ENCODE measurements at regions not wholly inside any gene's neighbourhood (a gene's known extent, or its start where the extent isn't known, plus 50 kb on each side); places are given as distances from the start of the nearest gene placed in this dataset.

DNA sequence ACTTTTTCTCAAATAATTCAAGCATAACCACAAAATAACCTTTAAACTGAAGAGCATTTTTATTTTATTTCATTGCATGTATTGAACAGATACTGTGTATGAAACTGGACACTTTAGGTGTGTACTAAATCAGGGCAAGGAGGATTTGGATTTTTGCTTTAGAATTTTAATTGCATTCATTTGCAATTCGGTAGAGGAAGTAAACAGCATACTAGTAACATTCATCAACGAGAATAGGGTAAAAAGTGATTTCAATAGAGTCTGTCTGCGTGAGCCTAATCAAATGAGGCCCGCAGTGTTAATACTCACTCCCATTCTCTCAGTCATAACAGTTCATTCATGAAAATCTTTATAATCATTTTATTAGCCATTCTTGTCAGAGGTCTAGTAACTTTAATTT, 200.2 kb downstream of the SPRY2 start:
- H3K27me3 ChIP-seq (replicated peaks; ENCODE audit: insufficient read depth, low read depth, low read length, poor library complexity), result no peaks in the 10 kb centered on the region
- H3K9me3 ChIP-seq (ENCODE audit: low read depth, low read length, poor library complexity, severe bottlenecking), result no peaks in the 10 kb centered on the region
- H3K36me3 ChIP-seq (ENCODE audit: insufficient read depth, low read length, poor library complexity, severe bottlenecking), result no peaks in the 10 kb centered on the region
- H3K4me1 ChIP-seq (ENCODE audit: insufficient read depth, low read length, poor library complexity, severe bottlenecking), result peaks cover 21% of the 10 kb centered on the region
- BruUV-seq (replicated peaks), result no TSS peak
- no peak for TF ChIP-seq EZH2 (IDR thresholded peaks at IDR 0.05; ENCODE audit: borderline replicate concordance, low read depth, low read length, poor library complexity, severe bottlenecking)
- TF ChIP-seq, protein P1, sequence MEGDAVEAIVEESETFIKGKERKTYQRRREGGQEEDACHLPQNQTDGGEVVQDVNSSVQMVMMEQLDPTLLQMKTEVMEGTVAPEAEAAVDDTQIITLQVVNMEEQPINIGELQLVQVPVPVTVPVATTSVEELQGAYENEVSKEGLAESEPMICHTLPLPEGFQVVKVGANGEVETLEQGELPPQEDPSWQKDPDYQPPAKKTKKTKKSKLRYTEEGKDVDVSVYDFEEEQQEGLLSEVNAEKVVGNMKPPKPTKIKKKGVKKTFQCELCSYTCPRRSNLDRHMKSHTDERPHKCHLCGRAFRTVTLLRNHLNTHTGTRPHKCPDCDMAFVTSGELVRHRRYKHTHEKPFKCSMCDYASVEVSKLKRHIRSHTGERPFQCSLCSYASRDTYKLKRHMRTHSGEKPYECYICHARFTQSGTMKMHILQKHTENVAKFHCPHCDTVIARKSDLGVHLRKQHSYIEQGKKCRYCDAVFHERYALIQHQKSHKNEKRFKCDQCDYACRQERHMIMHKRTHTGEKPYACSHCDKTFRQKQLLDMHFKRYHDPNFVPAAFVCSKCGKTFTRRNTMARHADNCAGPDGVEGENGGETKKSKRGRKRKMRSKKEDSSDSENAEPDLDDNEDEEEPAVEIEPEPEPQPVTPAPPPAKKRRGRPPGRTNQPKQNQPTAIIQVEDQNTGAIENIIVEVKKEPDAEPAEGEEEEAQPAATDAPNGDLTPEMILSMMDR (conservative IDR thresholded peaks at IDR 0.05; ENCODE audit: low read depth, low read length), result no peak
- intact Hi-C loops (cut with micrococcal nuclease; ENCODE audit: unreplicated experiment), result no loop called here
- no peak overlapping the region for H3K27ac ChIP-seq (ENCODE audit: low read depth, low read length, poor library complexity, severe bottlenecking)
- CTCF ChIA-PET, result no interaction called here
- no peak overlapping the region for H3K4me3 ChIP-seq (ENCODE audit: low read depth, low read length, poor library complexity, severe bottlenecking)
- DNase-seq (ENCODE audit: low spot score), result no peak
- POLR2A ChIA-PET (ENCODE audit: low non-redundant PET), result no interaction called here

DNA sequence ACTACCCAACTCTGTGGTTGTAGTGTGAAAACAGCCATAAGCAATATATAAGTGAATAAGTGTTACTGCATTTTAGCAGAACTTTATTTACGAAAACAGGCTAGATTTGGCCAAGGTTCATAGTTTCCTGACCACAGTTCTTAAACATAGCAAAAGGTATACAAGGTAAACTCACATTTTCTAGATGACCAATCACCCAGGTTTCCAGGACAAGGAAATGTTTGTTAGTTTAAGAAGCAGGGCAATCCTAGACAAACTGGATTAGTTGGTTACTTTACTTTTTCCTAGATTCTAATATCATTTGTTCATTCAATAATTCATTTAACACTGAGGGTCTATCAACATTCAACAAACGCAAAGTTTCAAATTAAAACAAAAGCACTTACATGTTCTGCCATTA, 201.7 kb downstream of the SPRY2 start:
- CTCF ChIA-PET, result no interaction called here
- intact Hi-C loops (cut with micrococcal nuclease; ENCODE audit: unreplicated experiment), result no loop called here
- no peak for TF ChIP-seq EZH2 (IDR thresholded peaks at IDR 0.05; ENCODE audit: borderline replicate concordance, low read depth, low read length, poor library complexity, severe bottlenecking)
- TF ChIP-seq, protein P1 (conservative IDR thresholded peaks at IDR 0.05; ENCODE audit: low read depth, low read length), result no peak

DNA sequence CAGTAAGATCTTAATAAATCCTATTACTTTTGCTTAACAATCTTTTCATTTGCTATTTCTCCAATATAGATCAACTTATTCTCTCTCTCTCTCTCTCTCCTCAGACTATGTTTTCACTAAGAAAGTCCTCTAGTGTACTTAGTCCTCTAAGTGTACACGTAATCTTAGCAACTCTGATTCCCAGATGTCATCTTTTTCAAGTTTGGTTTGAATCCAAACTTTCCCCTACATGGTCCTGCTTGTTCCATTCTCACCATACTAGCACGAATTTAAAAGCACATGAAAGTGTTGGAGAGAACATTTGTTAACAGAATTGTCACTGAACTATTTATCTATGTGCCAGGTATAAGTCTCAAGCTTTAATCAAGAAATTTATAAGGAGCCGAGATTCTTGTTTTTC, 202.9 kb downstream of the SPRY2 start:
- no TSS peak for BruUV-seq (replicated peaks)
- no peak overlapping the region for H3K4me3 ChIP-seq (ENCODE audit: low read depth, low read length, poor library complexity, severe bottlenecking)
- ChIA-PET POLR2A (ENCODE audit: low non-redundant PET) (no interaction called here), CTCF (no interaction called here)
- H3K4me1 ChIP-seq (ENCODE audit: insufficient read depth, low read length, poor library complexity, severe bottlenecking), result peaks cover 35% of the 10 kb centered on the region
- DNase-seq (ENCODE audit: low spot score), result no peak
- H3K36me3 ChIP-seq (ENCODE audit: insufficient read depth, low read length, poor library complexity, severe bottlenecking), result no peaks in the 10 kb centered on the region
- H3K9me3 ChIP-seq (ENCODE audit: low read depth, low read length, poor library complexity, severe bottlenecking), result no peaks in the 10 kb centered on the region
- TF ChIP-seq, protein P1 (conservative IDR thresholded peaks at IDR 0.05; ENCODE audit: low read depth, low read length), result no peak
- no peak for TF ChIP-seq EZH2 (IDR thresholded peaks at IDR 0.05; ENCODE audit: borderline replicate concordance, low read depth, low read length, poor library complexity, severe bottlenecking)
- H3K27ac ChIP-seq (ENCODE audit: low read depth, low read length, poor library complexity, severe bottlenecking), result no peak overlapping the region
- intact Hi-C loops (cut with micrococcal nuclease; ENCODE audit: unreplicated experiment), result no loop called here
- H3K27me3 ChIP-seq (replicated peaks; ENCODE audit: insufficient read depth, low read depth, low read length, poor library complexity), result no peaks in the 10 kb centered on the region

More for the DNA sequence above, 201.7 kb downstream of the SPRY2 start:
- Histone ChIP-seq H3K27ac (ENCODE audit: low read depth, low read length, poor library complexity, severe bottlenecking) (no peak overlapping the region), H3K9me3 (ENCODE audit: low read depth, low read length, poor library complexity, severe bottlenecking) (no peaks in the 10 kb centered on the region), H3K36me3 (ENCODE audit: insufficient read depth, low read length, poor library complexity, severe bottlenecking) (no peaks in the 10 kb centered on the region), H3K4me1 (ENCODE audit: insufficient read depth, low read length, poor library complexity, severe bottlenecking) (peaks cover 24% of the 10 kb centered on the region), H3K27me3 (replicated peaks; ENCODE audit: insufficient read depth, low read depth, low read length, poor library complexity) (no peaks in the 10 kb centered on the region), H3K4me3 (ENCODE audit: low read depth, low read length, poor library complexity, severe bottlenecking) (no peak overlapping the region)
- POLR2A ChIA-PET (ENCODE audit: low non-redundant PET), result no interaction called here
- BruUV-seq (replicated peaks), result no TSS peak
- DNase-seq (ENCODE audit: low spot score), result no peak
